OCI-LY7 (cell line): ENCODE measurements at regions not wholly inside any gene's neighbourhood (a gene's known extent, or its start where the extent isn't known, plus 50 kb on each side); places are given as distances from the start of the nearest gene placed in this dataset.

ENCODE experiments used
- BruUV-seq: library from RNA; stranded (reverse); fragments of 400-500 nt; replicated peaks from 2 replicates; lab custom pipeline; 2021; lab: Mats Ljungman, UMichigan
- CTCF ChIA-PET: fragments of 300-600 bp; sonication (Branson Sonifier 250); formaldehyde crosslinking; loops from one replicate; lab custom pipeline; 2022; ENCODE audit warnings: antibody characterized with exemption; ENCODE audit not compliant: unreplicated experiment; lab: Charles Lee
- POLR2A ChIA-PET: fragments of 300-600 bp; sonication (Branson Sonifier 250); formaldehyde crosslinking; loops from one replicate; lab custom pipeline; 2022; ENCODE audit warnings: antibody characterized with exemption; lab: Charles Lee
- DNase-seq: peaks from one replicate; pipeline ENCODE4 v3.0.0-alpha.2; 2015; ENCODE audit warnings: low spot score
- H2AFZ ChIP-seq: fragments of 200-600 bp; sonication (generic), shearing (Covaris generic); 2 replicates; pipeline ENCODE4 v1.6.1; 2014; ENCODE audit warnings: mild to moderate bottlenecking, antibody characterized with exemption, low read length, moderate library complexity
- H3K27ac ChIP-seq: fragments of 200-600 bp; sonication (generic); 2 replicates; pipeline ENCODE4 v1.5.1; 2014; ENCODE audit warnings: mixed run types, low read depth, mild to moderate bottlenecking, moderate library complexity, low read length, inconsistent platforms; ENCODE audit not compliant: poor library complexity, severe bottlenecking
- H3K36me3 ChIP-seq: fragments of 200-600 bp; sonication (generic); 2 replicates; pipeline ENCODE4 v1.6.1; 2014; ENCODE audit warnings: mild to moderate bottlenecking, antibody characterized with exemption, low read length, moderate library complexity, mixed read lengths; ENCODE audit not compliant: insufficient read depth
- H3K4me1 ChIP-seq: fragments of 200-600 bp; sonication (generic); 2 replicates; pipeline ENCODE4 v1.5.1; 2014; ENCODE audit warnings: mild to moderate bottlenecking, low read length; ENCODE audit not compliant: insufficient read depth, poor library complexity, severe bottlenecking
- H3K4me2 ChIP-seq: fragments of 200-600 bp; sonication (generic); 2 replicates; pipeline ENCODE4 v1.6.1; 2014; ENCODE audit warnings: mild to moderate bottlenecking, low read length
- H3K4me3 ChIP-seq: fragments of 200-600 bp; sonication (generic); 2 replicates; pipeline ENCODE4 v1.5.1; 2014; ENCODE audit warnings: mild to moderate bottlenecking, low read depth, low read length; ENCODE audit not compliant: poor library complexity, severe bottlenecking
- H3K79me2 ChIP-seq: fragments of 200-600 bp; sonication (generic); 2 replicates; pipeline ENCODE4 v1.6.1; 2016; ENCODE audit warnings: low read depth, mild to moderate bottlenecking, low read length, moderate library complexity, mixed read lengths; ENCODE audit not compliant: insufficient read depth
- H3K9me2 ChIP-seq: fragments of 200-600 bp; sonication (generic); 2 replicates; pipeline ENCODE4 v1.6.1; 2016; ENCODE audit warnings: mild to moderate bottlenecking, low read length, mixed read lengths; ENCODE audit not compliant: insufficient read depth
- H3K9me3 ChIP-seq: fragments of 200-600 bp; sonication (generic); 2 replicates; pipeline ENCODE4 v1.6.1; 2014; ENCODE audit warnings: mild to moderate bottlenecking, mixed run types, low read length, mixed read lengths
- H4K20me1 ChIP-seq: fragments of 200-600 bp; sonication (generic); 2 replicates; pipeline ENCODE4 v1.6.1; 2014; ENCODE audit warnings: mild to moderate bottlenecking, antibody characterized with exemption, low read length, moderate library complexity, mixed read lengths; ENCODE audit not compliant: insufficient read depth
- CTCF ChIP-seq: fragments of 200-600 bp; sonication (generic); conservative IDR thresholded peaks from 2 replicates; pipeline ENCODE4 v1.5.1; 2014; ENCODE audit warnings: mild to moderate bottlenecking, antibody characterized with exemption, low read length, moderate library complexity, mixed read lengths
- EZH2phosphoT487 ChIP-seq: fragments of 200-600 bp; sonication (generic); IDR thresholded peaks from 2 replicates; pipeline ENCODE4 v1.6.1; 2018; ENCODE audit warnings: low read depth, borderline replicate concordance, mild to moderate bottlenecking, mixed run types, antibody characterized with exemption, low read length, moderate library complexity, mixed read lengths
- intact Hi-C: fragments of 100-400 bp; cut with micrococcal nuclease; formaldehyde crosslinking; loops from one replicate; pipeline ENCODE4 v1.10.0; 2022; ENCODE audit not compliant: unreplicated experiment

DNA sequence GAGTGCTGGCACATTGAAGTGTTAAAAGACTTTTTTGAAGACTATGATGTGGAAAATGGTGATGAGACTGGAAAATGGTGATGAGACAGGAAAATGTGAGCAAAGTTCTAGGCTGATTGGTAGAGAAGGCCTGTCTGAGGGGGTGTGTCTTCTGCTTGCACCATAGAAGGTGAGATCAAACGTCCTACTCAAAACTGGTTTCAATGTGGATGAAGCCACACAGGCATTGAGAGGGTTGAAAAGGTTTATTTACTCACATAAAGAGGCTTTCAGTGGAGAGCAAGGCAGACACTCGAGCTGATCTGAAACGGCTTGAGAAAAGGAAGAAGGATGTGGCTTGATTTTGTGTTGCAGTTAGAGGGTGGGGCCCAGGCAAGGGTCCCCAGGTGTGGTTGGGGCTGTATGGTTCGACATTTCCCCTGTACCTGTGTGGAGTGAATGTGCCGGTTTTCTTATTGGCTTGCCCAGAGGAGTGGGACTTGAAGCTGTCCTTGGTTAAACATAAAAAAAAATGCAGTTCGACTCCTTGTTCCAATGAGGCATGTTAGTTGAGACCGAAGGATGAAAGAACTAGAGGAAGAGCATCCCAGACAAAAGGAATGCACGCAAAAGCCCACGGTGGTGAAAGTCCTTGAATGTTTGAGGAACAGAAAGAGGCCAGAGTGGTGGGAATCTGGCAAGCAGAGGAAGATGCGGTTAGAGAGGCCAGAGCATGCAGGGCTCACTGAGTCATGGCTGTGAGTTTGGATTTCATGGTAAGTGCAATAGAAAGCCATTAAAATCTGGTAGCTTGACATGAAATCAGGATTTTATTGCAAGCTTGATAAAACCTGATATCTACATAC, 172.3 kb downstream of the EPM2A start:
- H3K36me3 ChIP-seq, result no peaks in the 10 kb centered on the region
- TF ChIP-seq EZH2phosphoT487 (no peak), CTCF (no peak)
- no peaks in the 10 kb centered on the region for H4K20me1 ChIP-seq
- no TSS peak for BruUV-seq
- H3K4me1 ChIP-seq, result no peaks in the 10 kb centered on the region
- H3K79me2 ChIP-seq, result no peaks in the 10 kb centered on the region
- H2AFZ ChIP-seq, result no peak overlapping the region
- H3K9me3 ChIP-seq, result no peaks in the 10 kb centered on the region
- H3K9me2 ChIP-seq, result no peaks in the 10 kb centered on the region
- H3K4me3 ChIP-seq, result no peak overlapping the region
- H3K4me2 ChIP-seq, result no peak overlapping the region
- CTCF ChIA-PET, result no interaction called here
- POLR2A ChIA-PET, result no interaction called here
- no peak overlapping the region for H3K27ac ChIP-seq
- DNase-seq, result no peak
- intact Hi-C loops, result no loop called here

DNA sequence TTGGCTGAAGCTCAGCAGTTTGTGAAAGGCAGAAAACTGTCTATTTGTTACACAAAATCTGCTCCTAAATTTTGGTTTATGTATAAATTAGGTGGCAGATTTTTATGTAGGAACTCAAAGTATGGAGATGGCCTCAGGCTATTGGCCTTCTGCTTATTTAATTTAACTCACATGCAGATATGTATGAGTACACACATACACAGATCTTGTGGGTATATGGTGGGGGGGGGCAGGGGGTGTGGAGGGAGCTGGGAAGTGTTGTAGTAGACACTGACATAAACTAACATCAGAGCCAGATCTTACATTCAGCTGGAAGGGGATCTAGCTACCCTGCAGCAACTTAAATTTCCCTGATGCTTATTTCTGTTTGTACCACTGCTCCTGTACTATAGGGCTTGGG, 170.8 kb downstream of the EPM2A start:
- no peak for DNase-seq
- CTCF ChIA-PET, result no interaction called here

More for the DNA sequence above, 170.8 kb downstream of the EPM2A start:
- Histone ChIP-seq H3K4me3 (no peak overlapping the region), H3K27ac (no peak overlapping the region), H3K36me3 (no peaks in the 10 kb centered on the region), H3K4me2 (no peak overlapping the region), H3K79me2 (no peaks in the 10 kb centered on the region), H3K9me2 (no peaks in the 10 kb centered on the region), H4K20me1 (no peaks in the 10 kb centered on the region), H3K9me3 (no peaks in the 10 kb centered on the region), H3K4me1 (no peaks in the 10 kb centered on the region), H2AFZ (no peak overlapping the region)
- BruUV-seq, result no TSS peak
- intact Hi-C loops, result no loop called here
- TF ChIP-seq CTCF, result no peak
- TF ChIP-seq EZH2phosphoT487, result no peak
- POLR2A ChIA-PET, result no interaction called here
